WTC11 (cell line): ENCODE measurements at regions not wholly inside any gene's neighbourhood (a gene's known extent, or its start where the extent isn't known, plus 50 kb on each side); places are given as distances from the start of the nearest gene placed in this dataset.

ENCODE experiments used
- ATAC-seq: fragments of 200-7000 bp; cut with Tn5 transposase; 2 replicates; pipeline ENCODE4 v1.10.0; 2021; ENCODE audit warnings: mild to moderate bottlenecking, moderate library complexity
- CTCF ChIA-PET: fragments of 300-600 bp; sonication (Branson Sonifier 250); formaldehyde crosslinking; loops from one replicate; lab custom pipeline; 2021; ENCODE audit warnings: antibody characterized with exemption; lab: Charles Lee
- POLR2A ChIA-PET: fragments of 350-600 bp; sonication (Branson Sonifier 250); formaldehyde crosslinking; loops from one replicate; lab custom pipeline; 2021; ENCODE audit warnings: antibody characterized with exemption; lab: Charles Lee
- DNase-seq: peaks from one replicate; pipeline ENCODE4 v3.0.0; 2021; ENCODE audit warnings: low spot score
- H3K27ac Mint-ChIP-seq: 2 replicates; pipeline ENCODE4 v1.8.0; 2021; ENCODE audit warnings: mixed read lengths
- H3K27me3 Mint-ChIP-seq: 2 replicates; pipeline ENCODE4 v1.8.0; 2021; ENCODE audit warnings: low read depth, mild to moderate bottlenecking, moderate library complexity, mixed read lengths
- H3K36me3 Mint-ChIP-seq: 2 replicates; pipeline ENCODE4 v1.8.0; 2021; ENCODE audit warnings: mixed read lengths
- H3K4me1 Mint-ChIP-seq: 2 replicates; pipeline ENCODE4 v1.8.0; 2022; ENCODE audit warnings: mixed read lengths
- H3K4me3 Mint-ChIP-seq: 2 replicates; pipeline ENCODE4 v1.8.0; 2021; ENCODE audit warnings: mild to moderate bottlenecking, moderate library complexity, mixed read lengths
- H3K9me3 Mint-ChIP-seq: 2 replicates; pipeline ENCODE4 v1.8.0; 2021; ENCODE audit warnings: mixed read lengths
- ETV6 ChIP-seq: sonication (generic); formaldehyde crosslinking; IDR thresholded peaks from 2 replicates; pipeline ENCODE4 v1.8.1; 2022; ENCODE audit warnings: mild to moderate bottlenecking, missing genetic modification reagents
- FOXJ3 ChIP-seq: sonication (generic); formaldehyde crosslinking; IDR thresholded peaks from 2 replicates; pipeline ENCODE4 v1.9.0; 2021; ENCODE audit warnings: missing genetic modification reagents, mild to moderate bottlenecking, borderline replicate concordance
- FOXP1 ChIP-seq: sonication (generic); formaldehyde crosslinking; IDR thresholded peaks from 2 replicates; pipeline ENCODE4 v1.8.0; 2022; ENCODE audit warnings: missing genetic modification reagents, mild to moderate bottlenecking, moderate library complexity, borderline replicate concordance
- JAZF1 ChIP-seq: fragments of 250-450 bp; sonication (Bioruptor Pico); IDR thresholded peaks from 2 replicates; pipeline ENCODE4 v1.9.0; 2021; ENCODE audit warnings: moderate library complexity, mild to moderate bottlenecking, inconsistent platforms
- MXD4 ChIP-seq: fragments of 250-450 bp; sonication (Bioruptor Pico); IDR thresholded peaks from 2 replicates; pipeline ENCODE4 v1.8.0; 2021; ENCODE audit warnings: mild to moderate bottlenecking, moderate library complexity, borderline replicate concordance
- MYBL2 ChIP-seq: sonication (generic); formaldehyde crosslinking; IDR thresholded peaks from 2 replicates; pipeline ENCODE4 v1.8.1; 2023; ENCODE audit warnings: mild to moderate bottlenecking, moderate library complexity, missing genetic modification reagents
- NFYB ChIP-seq: sonication (generic); formaldehyde crosslinking; conservative IDR thresholded peaks from 2 replicates; pipeline ENCODE4 v1.8.0; 2022; ENCODE audit warnings: low read depth, missing genetic modification reagents
- TEAD4 ChIP-seq: sonication (generic); formaldehyde crosslinking; IDR thresholded peaks from 2 replicates; pipeline ENCODE4 v1.8.0; 2022; ENCODE audit warnings: mild to moderate bottlenecking, missing genetic modification reagents
- ZNF317 ChIP-seq: sonication (generic); formaldehyde crosslinking; IDR thresholded peaks from 2 replicates; pipeline ENCODE4 v1.8.1; 2023; ENCODE audit warnings: low read depth, mild to moderate bottlenecking, moderate library complexity, missing genetic modification reagents, borderline replicate concordance
- ZNF416 ChIP-seq: fragments of 250-450 bp; sonication (Bioruptor Pico); IDR thresholded peaks from 2 replicates; pipeline ENCODE4 v1.9.0; 2021; ENCODE audit warnings: mild to moderate bottlenecking, inconsistent platforms
- ZNF423 ChIP-seq: fragments of 250-450 bp; sonication (Bioruptor Pico); IDR thresholded peaks from 2 replicates; pipeline ENCODE4 v2.1.2; 2022; ENCODE audit warnings: mild to moderate bottlenecking, moderate library complexity
- TF ChIP-seq, protein P1 (sequence below): fragments of 200-600 bp; IDR thresholded peaks from 2 replicates; pipeline ENCODE4 v1.8.0; 2022; ENCODE audit warnings: antibody characterized with exemption
- TF ChIP-seq, protein P2 (sequence below): fragments of 250-450 bp; sonication (Bioruptor Pico); IDR thresholded peaks from 2 replicates; pipeline ENCODE4 v1.9.0; 2021; ENCODE audit warnings: moderate library complexity, mild to moderate bottlenecking, inconsistent platforms, borderline replicate concordance
- TF ChIP-seq, protein P3 (sequence below): sonication (generic); formaldehyde crosslinking; IDR thresholded peaks from 2 replicates; pipeline ENCODE4 v1.8.1; 2022; ENCODE audit warnings: low read depth, missing genetic modification reagents, borderline replicate concordance
- TF ChIP-seq, protein P4 (sequence below): sonication (generic); formaldehyde crosslinking; IDR thresholded peaks from 2 replicates; pipeline ENCODE4 v1.8.0; 2022; ENCODE audit warnings: mild to moderate bottlenecking, missing genetic modification reagents
- TF ChIP-seq, protein P5 (sequence below): sonication (generic); formaldehyde crosslinking; IDR thresholded peaks from 2 replicates; pipeline ENCODE4 v1.8.1; 2023; ENCODE audit warnings: mild to moderate bottlenecking, missing genetic modification reagents
- TF ChIP-seq, protein P6 (sequence below): fragments of 250-450 bp; sonication (Bioruptor Pico); conservative IDR thresholded peaks from 2 replicates; pipeline ENCODE4 v1.9.0; 2021; ENCODE audit warnings: mild to moderate bottlenecking

DNA sequence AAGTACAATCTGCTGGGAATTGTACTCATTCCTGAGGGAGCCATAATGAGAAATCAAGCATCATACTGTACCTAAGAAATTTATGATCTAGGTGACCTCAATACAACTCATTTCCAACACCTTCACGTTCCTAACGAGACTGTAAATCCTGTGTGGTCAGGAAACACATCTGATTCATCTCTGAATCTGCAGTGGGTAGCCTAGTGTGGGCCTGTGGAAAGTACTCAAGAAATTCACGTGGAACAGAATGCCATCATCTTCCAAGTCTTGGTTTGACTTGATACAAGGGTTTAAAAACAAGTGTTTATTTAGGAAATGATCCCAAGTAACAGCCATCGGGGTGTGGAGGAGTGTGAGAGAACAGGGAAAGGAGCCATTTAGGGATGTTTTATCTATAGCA is 568.9 kb downstream of the EDEM1 start (continued):
- TF ChIP-seq, protein P1, sequence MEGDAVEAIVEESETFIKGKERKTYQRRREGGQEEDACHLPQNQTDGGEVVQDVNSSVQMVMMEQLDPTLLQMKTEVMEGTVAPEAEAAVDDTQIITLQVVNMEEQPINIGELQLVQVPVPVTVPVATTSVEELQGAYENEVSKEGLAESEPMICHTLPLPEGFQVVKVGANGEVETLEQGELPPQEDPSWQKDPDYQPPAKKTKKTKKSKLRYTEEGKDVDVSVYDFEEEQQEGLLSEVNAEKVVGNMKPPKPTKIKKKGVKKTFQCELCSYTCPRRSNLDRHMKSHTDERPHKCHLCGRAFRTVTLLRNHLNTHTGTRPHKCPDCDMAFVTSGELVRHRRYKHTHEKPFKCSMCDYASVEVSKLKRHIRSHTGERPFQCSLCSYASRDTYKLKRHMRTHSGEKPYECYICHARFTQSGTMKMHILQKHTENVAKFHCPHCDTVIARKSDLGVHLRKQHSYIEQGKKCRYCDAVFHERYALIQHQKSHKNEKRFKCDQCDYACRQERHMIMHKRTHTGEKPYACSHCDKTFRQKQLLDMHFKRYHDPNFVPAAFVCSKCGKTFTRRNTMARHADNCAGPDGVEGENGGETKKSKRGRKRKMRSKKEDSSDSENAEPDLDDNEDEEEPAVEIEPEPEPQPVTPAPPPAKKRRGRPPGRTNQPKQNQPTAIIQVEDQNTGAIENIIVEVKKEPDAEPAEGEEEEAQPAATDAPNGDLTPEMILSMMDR: no peak

DNA sequence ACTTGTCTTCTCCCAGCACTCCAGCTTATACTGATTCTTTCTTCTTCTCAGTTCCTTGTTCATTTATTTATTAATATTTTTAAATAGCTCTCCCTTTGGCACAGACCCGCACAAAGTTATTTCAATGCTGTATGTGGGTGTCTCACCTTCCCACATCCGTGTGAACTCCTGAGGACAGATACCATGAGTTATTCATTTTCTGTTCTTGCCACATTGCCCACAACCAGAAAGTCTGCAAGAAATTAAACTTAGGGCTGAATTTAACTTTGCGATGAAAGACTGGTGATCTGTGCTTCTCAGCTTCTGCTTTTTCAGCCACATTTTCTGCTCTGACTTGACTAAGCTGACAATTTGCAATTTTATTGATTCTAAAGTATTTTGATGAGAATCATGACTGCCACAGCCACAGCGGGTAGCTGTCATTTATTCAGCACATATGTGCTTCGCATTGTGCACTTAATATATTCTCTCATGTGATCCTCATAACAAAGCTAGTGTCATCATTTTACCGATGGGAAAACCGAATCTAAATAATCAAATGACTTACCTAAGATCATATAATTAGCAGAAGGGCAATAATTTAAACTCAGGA is 569.8 kb downstream of the EDEM1 start:
- ATAC-seq (no peak), DNase-seq (no peak)
- peaks cover 33% of the 10 kb centered on the region for H3K36me3 Mint-ChIP-seq
- TF ChIP-seq ZNF423 (CRISPR knock-in tag) (no peak), FOXP1 (CRISPR knock-in tag) (no peak), ZNF317 (no peak), TEAD4 (no peak), MYBL2 (no peak), JAZF1 (no peak), MXD4 (CRISPR knock-in tag) (no peak)
- TF ChIP-seq, protein P2, sequence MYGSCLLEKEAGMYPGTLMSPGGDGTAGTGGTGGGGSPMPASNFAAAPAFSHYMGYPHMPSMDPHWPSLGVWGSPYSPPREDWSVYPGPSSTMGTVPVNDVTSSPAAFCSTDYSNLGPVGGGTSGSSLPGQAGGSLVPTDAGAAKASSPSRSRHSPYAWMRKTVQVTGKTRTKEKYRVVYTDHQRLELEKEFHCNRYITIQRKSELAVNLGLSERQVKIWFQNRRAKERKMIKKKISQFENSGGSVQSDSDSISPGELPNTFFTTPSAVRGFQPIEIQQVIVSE: no peak
- TF ChIP-seq, protein P3, sequence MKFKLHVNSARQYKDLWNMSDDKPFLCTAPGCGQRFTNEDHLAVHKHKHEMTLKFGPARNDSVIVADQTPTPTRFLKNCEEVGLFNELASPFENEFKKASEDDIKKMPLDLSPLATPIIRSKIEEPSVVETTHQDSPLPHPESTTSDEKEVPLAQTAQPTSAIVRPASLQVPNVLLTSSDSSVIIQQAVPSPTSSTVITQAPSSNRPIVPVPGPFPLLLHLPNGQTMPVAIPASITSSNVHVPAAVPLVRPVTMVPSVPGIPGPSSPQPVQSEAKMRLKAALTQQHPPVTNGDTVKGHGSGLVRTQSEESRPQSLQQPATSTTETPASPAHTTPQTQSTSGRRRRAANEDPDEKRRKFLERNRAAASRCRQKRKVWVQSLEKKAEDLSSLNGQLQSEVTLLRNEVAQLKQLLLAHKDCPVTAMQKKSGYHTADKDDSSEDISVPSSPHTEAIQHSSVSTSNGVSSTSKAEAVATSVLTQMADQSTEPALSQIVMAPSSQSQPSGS (CRISPR knock-in tag): no peak
- TF ChIP-seq, protein P4, sequence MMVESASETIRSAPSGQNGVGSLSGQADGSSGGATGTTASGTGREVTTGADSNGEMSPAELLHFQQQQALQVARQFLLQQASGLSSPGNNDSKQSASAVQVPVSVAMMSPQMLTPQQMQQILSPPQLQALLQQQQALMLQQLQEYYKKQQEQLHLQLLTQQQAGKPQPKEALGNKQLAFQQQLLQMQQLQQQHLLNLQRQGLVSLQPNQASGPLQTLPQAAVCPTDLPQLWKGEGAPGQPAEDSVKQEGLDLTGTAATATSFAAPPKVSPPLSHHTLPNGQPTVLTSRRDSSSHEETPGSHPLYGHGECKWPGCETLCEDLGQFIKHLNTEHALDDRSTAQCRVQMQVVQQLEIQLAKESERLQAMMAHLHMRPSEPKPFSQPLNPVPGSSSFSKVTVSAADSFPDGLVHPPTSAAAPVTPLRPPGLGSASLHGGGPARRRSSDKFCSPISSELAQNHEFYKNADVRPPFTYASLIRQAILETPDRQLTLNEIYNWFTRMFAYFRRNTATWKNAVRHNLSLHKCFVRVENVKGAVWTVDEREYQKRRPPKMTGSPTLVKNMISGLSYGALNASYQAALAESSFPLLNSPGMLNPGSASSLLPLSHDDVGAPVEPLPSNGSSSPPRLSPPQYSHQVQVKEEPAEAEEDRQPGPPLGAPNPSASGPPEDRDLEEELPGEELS (CRISPR knock-in tag): no peak
- TF ChIP-seq, protein P5, sequence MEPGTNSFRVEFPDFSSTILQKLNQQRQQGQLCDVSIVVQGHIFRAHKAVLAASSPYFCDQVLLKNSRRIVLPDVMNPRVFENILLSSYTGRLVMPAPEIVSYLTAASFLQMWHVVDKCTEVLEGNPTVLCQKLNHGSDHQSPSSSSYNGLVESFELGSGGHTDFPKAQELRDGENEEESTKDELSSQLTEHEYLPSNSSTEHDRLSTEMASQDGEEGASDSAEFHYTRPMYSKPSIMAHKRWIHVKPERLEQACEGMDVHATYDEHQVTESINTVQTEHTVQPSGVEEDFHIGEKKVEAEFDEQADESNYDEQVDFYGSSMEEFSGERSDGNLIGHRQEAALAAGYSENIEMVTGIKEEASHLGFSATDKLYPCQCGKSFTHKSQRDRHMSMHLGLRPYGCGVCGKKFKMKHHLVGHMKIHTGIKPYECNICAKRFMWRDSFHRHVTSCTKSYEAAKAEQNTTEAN (CRISPR knock-in tag): no peak
- no peak overlapping the region for H3K27ac Mint-ChIP-seq
- CTCF ChIA-PET: no interaction called here
- peaks cover 58% of the 10 kb centered on the region for H3K9me3 Mint-ChIP-seq
- no peaks in the 10 kb centered on the region for H3K27me3 Mint-ChIP-seq
- POLR2A ChIA-PET: no interaction called here
- no peaks in the 10 kb centered on the region for H3K4me1 Mint-ChIP-seq
- H3K4me3 Mint-ChIP-seq: no peak overlapping the region

DNA sequence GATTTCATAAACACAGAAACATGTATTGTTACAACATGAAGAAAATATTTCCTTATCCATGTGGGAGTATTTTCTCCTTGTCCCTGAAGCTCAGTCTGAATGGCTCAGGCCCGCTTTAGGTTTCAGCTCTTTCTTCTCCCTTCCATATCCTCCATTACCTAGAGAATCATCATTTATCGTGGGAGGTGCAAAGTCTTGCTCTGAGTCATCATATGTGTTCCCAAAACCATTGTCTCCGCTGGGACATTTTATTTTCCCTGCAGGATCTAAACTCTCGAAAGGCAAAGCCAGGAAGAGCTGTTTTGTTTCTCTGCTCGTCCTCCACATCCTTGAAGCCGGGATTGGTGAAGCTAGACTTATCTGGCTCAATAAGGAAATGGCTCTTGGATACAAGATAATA is 571.2 kb downstream of the EDEM1 start:
- POLR2A ChIA-PET: no interaction called here
- TF ChIP-seq ZNF416 (CRISPR knock-in tag) (no peak), NFYB (CRISPR knock-in tag) (no peak), FOXJ3 (CRISPR knock-in tag) (no peak), ETV6 (no peak)
- TF ChIP-seq, protein P5 (CRISPR knock-in tag): no peak
- TF ChIP-seq, protein P6, sequence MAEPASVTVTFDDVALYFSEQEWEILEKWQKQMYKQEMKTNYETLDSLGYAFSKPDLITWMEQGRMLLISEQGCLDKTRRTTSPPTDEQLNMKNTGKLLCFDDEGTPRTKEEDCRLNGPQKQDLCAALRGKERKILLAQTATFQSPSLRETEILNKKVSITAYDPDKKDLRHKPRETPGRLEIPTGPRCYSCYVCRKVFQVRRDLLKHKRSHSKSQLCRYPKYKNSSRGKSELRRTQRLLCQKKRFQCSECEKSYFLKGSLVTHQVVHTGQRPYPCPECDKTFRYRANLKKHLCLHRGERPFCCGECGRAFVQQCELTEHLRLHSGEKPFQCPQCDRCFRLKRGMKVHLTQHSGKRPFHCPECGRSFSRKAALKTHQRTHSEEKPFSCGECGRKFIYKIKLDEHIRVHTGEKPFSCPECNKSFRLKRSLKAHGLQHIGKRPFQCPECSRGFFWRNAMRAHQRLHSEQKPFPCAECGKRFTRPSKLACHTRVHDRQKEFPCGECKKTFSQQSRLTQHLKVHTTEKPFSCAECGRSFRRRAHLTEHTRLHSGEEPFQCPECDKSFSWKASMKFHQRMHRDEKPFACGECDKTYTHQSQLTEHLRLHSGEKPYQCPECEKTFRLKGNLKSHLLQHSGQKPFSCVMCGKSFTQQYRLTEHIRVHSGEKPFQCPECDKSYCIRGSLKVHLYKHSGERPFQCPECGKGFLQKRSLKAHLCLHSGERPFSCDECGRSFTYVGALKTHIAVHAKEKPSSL: no peak
- CTCF ChIA-PET: no interaction called here
- Mint-ChIP-seq H3K4me3 (no peak overlapping the region), H3K36me3 (peaks cover 29% of the 10 kb centered on the region), H3K27me3 (no peaks in the 10 kb centered on the region), H3K4me1 (no peaks in the 10 kb centered on the region), H3K9me3 (peaks cover 59% of the 10 kb centered on the region), H3K27ac (no peak overlapping the region)
- DNase-seq (no peak), ATAC-seq (no peak)
